ENCODE measurements at regions not wholly inside any gene's neighbourhood (a gene's known extent, or its start where the extent isn't known, plus 50 kb on each side); places are given as distances from the start of the nearest gene placed in this dataset.

DNA sequence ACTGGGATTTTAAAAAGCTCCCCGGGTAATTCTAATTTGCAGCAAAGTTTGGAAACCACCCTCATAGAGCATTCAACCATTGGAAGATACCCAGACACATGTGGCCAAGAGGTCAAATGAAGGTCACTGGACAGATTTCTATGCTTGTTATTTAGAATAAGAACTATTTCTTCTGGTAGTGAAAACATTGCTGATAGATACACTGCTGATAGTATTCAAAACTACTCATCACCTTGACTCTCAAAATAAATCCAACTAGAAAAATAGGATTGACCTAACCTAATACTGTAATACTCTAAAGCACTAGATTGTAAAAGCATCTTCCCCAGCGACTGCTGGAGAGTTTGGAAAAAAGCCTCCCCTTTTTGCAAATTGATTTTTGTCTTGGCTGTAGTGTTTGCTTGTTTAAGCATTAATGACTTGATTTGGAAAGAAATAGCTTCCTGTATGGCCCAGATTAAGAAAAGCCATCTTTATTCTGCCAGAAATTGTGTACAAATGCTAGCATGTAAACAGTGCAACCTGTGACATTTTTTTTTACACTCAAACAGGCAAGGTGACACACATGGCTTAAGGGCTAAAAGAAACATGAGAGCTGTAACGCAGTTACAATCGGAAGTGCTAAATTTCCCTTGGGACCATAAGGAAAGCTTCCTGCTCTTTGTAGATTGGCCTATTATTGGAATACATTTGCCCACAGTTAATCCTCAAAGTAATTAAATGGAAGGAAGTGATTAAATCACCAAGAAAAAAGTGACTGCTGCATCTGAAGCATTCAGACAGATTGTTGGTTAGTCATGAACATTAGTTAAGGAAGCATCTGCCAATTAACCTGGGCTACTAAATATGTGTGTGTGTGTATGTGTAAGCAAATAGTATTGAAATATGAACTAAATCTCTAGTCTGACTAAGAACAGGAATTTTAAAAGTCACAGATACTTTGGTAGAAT lies 356.5 kb upstream of the ATP2B1 start:
- no peak for DNase-seq (ENCODE audit: low read depth in 3 of 3, low spot score in 2 of 3)

DNA sequence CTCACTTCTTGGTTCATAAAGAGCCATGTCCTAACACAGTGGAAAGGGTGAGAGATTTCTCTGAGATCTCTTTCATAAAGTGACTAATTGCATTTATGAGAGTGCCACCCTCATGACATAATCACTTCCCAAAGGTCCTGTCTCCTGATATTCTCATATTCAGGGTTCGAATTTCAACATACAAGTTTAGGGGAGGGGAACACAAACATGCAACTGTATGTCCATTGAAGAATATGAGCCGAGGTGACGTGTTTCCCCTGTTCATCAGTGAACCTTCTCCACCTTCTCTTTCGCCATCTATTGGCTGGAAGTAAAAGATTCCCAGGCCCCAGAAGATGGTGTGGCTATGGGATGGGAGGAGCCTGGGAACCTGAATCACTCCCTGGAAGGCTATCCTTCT lies 354.2 kb upstream of the ATP2B1 start:
- no peak for DNase-seq (ENCODE audit: low read depth in 3 of 3, low spot score in 2 of 3)

DNA sequence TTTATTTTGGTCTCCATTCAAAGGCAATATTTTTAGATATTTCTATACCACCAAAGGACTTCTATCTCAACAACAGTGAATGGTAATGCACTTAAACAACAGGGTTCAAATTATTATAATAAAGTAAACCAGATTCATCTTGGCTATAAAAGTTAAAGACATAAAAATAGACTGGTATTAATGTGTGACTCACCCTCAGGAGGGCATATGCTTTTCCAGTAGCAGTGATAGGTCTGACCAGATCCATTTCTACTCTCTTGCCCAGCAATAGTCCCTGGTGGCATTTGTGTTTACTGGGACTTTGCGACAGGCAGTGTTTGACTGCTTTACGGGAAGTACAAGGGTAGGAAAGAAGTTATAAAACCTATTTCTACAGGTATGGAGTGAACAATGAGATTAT lies 353.2 kb upstream of the ATP2B1 start:
- DNase-seq (ENCODE audit: low read depth in 3 of 3, low spot score in 2 of 3), result no peak

DNA sequence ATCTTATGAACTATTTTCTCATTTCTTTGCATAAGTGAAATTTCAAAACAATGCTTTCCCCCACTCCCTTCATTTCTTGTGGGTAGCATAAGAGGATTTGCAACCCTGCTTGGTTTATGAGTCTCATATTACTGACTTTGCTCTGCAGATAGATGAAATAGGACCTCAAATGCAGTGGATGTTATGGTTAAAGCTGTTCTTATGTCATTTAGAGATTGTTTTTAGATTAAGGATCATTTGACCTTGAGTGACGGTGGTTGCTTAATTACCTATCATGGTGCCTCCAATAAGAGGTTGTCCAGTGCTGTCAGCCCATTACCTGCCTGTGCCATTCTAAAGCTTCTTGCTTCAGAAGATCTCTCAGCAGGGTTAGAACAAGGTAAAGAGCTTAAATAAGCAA lies 351.4 kb upstream of the ATP2B1 start:
- no peak for DNase-seq (ENCODE audit: low read depth in 3 of 3, low spot score in 2 of 3)

DNA sequence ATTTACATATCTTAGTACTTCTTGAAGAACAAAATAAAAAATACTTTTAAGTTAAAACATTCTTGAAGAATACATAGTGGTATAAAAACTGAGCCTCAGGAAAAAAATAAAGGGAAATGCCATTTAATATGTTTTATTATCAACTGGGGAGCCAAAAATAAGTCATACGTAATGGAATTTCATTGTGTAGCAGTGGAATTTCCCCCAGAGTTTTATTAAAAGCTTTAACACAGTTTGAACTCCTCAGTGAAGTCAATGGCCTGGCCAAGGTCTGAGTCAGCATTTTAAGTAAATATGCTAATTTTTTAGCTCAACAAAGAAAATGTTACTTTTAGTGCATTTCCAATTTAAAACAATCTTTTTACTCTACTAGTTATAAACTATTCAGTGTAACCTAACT lies 350.1 kb upstream of the ATP2B1 start:
- DNase-seq (ENCODE audit: low read depth in 3 of 3, low spot score in 2 of 3), result peak; percentile 29 to 53 (median 46)

DNA sequence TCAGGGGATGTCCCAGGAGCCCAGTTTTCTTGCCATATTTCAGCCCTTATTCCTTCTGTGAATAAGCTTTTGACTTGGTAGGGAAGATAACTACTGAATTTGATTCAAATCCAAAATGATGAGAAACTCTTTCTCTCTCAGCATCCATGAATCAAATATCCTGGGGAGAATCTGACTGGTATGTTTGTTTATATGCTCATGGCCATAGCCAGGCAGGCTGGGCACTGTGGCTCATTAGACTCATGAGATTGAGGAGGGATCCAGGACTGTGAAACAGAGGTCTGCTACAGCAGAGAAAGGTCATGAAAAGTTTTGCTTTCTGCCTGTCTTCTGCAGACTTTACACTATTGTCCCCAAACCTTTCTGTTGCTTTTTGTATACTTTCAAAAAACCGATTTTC lies 346.4 kb upstream of the ATP2B1 start:
- no peak for DNase-seq (ENCODE audit: low read depth in 3 of 3, low spot score in 2 of 3)

DNA sequence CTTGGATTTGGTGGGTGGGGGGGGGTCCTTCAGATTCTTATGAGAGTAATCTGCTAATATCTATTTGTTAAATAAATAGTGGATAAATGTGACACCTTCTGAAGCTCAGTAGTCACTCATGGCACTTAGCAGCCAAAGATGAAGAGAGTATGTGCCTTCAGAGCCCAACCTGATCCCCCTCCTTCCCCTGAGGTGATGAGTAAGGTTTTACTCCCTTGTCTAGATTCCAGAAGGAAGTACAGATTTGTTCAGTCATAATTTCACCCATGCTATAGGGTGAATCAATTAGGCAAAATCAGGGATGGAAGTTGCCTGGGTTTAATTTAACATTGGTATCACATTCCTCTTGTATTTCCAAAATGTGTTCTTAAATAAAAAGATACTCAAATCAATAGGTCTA lies 340.3 kb upstream of the ATP2B1 start:
- no peak for DNase-seq (ENCODE audit: low read depth in 3 of 3, low spot score in 2 of 3)

DNA sequence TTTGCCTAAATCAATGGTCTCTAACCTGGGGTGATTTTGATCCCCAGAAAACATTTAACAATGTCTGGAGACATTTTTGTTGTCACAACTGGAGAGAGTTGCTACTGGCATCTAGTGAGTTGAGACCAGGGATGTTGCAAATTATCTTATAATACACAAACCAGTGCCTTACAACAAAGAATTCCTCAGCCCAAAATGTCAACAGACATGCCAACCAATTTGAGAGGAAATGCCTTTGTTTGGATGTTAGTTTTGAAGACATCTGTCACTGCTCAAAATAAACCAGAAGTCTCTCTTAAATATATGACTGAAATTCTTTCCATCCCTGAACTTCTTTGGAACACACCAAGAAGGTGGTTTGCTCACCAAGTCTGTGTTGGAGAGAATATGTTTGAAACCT lies 336.9 kb upstream of the ATP2B1 start:
- no peak for DNase-seq (ENCODE audit: low read depth in 3 of 3, low spot score in 2 of 3)

DNA sequence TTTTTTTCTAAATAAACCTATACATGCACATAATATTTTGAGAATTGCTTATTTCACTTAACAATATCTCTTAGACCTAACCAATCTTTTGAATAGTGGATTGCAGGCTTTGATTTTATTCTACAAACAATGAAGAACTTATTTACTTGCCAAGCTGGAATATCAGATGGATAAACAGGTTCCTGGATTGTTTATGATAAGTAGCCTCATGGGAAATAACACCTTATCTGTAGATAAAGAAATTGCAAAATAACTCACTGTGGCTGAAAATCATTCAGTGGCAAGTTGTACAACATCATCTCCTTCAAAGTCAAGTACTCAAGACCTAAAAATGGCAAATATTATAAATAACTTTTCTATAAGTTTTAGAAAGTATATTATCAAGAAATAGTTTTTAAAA lies 335.4 kb upstream of the ATP2B1 start:
- DNase-seq (ENCODE audit: low read depth in 3 of 3, low spot score in 2 of 3), result no peak

DNA sequence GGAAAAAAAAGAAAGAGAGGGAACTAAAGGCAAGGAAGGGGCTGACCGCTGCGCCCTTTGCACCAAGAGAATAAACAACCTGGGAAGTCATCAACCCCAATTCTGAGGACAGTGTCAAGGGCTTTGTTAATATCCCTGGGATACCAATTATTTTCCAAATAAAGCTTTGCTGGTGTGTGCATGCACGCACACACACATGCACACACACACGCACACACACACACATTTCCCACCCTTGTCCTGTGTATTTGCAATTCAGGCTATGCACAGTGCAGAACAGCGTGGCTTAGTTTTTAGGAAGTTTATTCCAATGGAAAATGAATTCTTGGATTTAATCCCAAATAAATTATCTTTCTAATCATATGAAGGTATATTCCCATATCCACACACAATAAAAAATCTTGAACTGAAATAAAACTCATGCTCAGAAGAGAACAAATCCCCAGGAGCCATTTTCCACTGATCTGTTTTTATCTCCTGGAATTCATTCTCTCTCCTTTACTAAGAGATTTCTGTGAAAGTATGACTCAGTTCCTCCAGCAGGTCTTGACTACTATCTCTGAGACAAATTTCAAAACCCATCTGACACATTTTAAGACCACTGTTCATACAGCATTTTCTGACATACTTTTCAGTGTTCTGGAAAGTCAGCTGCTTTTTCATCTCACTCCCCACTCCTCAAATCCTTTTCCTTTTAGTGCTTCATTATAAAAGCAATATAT lies 334.4 kb upstream of the ATP2B1 start:
- DNase-seq (ENCODE audit: low read depth in 3 of 3, low spot score in 2 of 3), result no peak

DNA sequence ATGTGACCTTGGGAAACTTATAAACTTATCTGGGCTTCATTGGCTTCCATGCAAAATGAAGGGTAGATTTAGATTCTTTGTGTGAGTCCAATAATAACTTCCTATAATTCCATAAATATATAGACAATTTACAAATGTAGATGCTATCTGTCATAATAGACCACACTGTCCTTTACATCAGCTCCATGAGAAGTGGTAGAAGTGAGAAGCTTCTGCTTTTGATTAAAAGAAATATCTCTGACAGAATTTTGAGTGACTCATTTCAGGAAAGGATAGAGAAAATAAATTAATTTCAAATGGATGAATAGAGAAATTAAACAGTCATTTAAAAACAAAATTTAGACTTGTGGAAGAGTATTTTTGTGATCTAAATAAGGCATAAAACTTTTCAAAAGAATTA lies 329.7 kb upstream of the ATP2B1 start:
- DNase-seq (ENCODE audit: low read depth in 3 of 3, low spot score in 2 of 3), result no peak

DNA sequence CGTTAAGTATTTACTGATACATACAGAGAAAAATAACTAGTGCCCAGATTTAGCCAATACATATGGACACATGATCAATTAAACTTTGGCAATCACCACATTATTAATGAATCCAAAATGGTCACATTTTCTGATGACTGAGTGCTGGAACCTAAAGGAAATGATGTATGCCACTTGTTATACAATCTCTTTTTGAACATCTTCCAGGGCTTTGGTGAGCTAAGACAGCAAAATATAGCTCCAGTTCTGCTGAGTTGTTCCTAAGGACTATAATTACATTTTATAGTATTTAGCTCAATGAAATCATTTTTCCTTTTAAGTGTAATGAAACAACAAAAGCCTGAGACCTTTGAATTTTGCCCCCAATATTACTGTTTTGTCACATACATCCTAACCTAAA lies 329.1 kb upstream of the ATP2B1 start:
- DNase-seq (ENCODE audit: low read depth in 3 of 3, low spot score in 2 of 3), result no peak

DNA sequence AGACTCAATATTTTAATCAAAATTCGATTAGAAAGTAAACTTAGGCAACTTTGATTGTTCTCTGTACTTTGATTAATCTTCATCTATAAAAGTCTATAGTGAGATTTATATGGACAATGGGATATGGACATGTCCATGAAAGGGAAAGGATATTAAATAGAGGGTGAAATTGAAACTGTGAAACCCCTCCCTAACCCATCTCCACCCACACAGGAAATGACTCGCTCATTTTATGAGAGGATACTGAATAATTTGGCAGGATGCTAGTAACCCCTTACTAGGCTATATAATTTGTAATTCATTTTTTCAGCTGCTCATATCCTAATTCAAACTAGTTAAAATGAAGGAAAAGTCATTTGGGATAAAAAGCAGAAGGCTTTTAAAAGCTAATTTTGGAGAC lies 328.0 kb upstream of the ATP2B1 start:
- no peak for DNase-seq (ENCODE audit: low read depth in 3 of 3, low spot score in 2 of 3)

DNA sequence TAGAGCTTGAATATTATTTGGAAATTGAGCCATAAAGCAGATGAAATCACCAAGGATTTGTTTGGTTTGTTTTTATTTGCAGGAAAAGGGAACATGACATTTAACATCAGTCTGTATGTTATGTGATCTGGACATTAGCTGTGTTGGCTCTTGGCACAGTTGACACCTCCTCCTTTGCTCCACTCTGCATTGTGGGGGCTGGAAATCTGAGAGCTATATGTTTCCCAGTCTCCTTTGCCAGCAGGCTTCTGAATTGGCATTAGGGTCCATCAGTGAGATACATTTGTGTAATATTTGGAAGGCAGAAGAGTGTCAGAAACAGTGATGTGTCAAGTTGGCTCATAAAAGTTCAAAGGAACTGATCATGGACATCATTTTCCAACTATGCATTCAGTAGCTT lies 322.1 kb upstream of the ATP2B1 start:
- no peak for DNase-seq (ENCODE audit: low read depth in 3 of 3, low spot score in 2 of 3)

DNA sequence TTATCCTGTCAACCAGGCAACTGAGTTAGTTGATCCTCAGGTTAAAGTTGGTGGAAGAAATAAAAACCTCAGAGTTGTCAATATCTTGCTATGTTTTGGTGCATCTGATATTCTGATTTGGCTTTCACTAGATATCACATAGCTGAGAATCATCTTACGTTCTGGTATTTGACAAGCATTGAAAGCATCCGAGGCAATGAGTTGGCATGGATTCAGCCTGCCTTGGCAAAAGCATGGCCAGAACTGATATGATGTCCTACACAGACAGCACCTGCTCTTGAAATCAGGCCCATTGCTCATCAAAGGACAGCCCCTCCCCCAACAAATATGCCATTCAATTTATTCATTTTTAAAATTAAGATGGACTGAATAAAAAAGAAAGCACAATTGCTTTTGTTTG lies 320.7 kb upstream of the ATP2B1 start:
- no peak for DNase-seq (ENCODE audit: low read depth in 3 of 3, low spot score in 2 of 3)

DNA sequence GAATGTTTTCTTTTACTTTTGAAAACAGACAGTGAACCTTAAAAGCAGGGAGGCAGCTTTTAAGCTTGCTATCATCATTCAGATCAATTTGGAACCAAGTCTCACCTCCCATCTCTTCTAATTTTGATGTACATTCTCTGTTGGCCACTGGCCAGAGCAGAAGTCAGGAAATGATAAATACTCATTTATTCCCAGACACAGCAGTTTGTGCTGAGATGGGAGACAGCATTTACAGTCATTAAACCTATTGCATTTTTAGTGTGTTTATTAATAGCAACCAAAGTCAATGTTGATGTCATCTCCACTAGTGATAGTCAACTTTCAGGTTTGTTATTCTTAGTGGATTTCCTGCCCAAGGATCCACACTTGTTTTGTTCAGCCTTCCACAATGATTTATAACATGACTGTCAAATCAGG lies 320.0 kb upstream of the ATP2B1 start:
- no peak for DNase-seq (ENCODE audit: low read depth in 3 of 3, low spot score in 2 of 3)

DNA sequence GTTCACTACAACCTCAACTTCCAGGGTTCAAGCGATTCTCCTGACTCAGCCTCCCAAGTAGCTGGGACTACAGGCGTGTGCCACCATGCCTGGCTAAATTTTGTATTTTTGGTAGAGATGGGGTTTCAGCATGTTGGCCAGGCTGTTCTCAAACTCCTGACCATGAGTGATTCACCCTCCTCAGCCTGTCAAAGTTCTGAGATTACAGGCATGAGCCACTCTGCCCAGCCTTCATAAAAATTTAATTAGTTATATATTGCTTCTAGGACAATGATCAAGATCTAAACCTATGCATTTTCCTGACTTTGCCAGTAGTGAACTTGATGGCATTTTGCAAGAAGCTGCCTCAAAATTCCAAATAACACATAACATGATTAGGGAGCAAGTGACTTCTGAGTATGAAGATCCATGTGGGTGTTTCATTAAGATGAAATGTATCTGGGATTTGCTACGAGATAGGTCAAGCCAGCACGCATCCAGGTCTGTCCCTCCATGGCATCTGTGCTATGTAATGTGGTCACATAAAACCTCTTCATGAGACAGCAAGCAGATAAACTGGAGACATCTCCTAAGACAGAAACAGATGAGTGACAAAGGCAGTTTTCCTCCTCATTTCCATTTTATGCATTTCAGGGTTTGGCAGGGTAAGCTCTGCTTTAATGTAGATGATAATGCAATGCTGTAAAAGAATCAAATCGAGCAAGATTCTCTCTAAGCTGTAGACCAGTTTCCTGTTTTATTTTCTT lies 319.4 kb upstream of the ATP2B1 start:
- DNase-seq (ENCODE audit: low read depth in 3 of 3, low spot score in 2 of 3), result no peak

DNA sequence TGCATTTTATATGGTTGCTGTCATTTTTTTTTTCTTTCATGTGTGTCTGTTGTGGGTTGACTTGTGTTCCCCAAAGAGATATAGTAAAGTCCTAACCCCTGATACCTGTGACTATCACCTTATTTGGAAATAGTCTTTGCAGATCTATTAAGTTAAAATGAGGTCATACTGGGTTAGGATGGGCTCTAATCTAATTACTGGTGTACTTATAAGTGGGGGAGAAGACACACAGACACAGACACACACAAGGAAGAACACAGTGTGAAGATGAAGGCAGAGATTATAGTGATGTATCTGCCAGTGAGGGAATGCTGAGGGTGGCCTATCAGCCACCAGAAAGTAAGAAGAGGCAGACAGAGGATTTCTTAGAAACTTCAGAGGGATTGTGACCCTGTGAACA lies 318.4 kb upstream of the ATP2B1 start:
- DNase-seq (ENCODE audit: low read depth in 3 of 3, low spot score in 2 of 3), result no peak

DNA sequence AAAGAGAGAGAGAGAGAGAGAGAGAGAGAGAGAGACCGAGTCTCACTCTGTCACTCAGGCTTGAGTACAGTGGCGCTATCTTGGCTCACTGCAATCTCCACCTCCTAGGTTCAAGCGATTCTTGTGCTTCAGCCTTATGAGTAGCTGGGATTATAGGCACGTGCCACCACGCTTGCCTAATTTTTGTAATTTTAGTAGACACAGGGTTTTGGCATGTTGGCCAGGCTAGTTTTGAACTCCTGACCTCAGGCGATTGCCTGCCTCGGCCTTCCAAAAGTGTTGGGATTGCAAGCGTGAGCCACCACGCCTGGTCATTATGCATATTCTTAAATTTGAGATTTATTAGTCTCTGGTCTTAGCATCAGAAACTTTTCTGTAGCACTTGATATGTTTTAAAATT lies 317.9 kb upstream of the ATP2B1 start:
- no peak for DNase-seq (ENCODE audit: low read depth in 3 of 3, low spot score in 2 of 3)

DNA sequence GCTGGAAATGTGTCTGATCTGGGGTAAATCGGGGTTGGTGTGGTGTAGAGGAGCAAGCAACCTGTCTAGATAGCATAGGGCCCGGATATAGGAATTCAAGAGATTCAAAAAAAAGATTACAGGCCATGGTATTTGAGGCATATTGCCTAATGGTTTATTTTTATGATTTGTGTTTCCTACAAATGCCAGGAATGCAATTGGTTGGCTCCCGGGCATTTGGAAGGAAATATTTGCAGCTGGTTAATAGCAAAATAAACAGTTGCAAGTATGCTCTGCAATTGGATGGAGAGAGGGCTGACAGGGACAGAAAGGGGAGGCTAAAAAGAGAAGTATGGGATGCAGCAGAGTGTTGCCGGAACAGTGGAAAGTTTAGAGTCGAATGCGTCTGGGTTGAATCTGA lies 315.6 kb upstream of the ATP2B1 start:
- DNase-seq (ENCODE audit: low read depth in 3 of 3, low spot score in 2 of 3), result no peak

DNA sequence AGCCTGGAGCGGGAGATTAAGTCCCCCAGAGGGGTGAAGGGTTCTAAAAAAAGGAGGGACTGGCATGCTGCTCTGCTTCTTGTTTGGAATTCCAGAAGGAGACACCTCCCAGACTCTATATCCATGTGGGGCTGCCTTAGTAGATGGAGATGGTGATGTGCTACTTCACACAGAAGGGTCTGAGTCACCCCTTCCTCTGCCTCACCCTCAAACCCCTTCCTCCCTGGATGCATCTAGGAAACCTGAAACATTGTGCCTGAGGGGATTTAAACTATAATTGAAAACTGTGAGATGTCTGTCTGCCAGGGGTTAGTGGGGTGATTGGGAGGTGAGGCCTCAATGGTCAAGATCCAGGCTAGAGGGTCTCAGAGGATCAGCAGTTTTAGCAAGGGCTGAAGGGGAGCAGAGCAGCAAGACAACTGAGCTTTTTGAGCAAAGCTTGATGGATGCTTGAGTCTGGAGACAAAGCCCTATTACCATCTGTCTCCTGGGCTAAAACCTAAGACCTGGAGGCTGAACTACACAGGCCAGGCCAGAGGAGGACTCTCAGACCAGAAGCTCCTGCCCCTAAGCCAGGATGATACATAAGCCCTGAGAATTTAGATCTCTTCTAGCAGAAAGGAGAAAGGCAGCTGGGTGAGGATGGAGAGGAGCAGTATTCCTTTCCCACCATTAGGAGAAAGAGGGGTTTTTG lies 314.7 kb upstream of the ATP2B1 start:
- DNase-seq (ENCODE audit: low read depth in 3 of 3, low spot score in 2 of 3), result no peak

Data from right renal cortex interstitium (tissue), 3 donors.